H1 (cell line): ENCODE measurements at regions not wholly inside any gene's neighbourhood (a gene's known extent, or its start where the extent isn't known, plus 50 kb on each side); places are given as distances from the start of the nearest gene placed in this dataset.

Experiments used
- CTCF ChIA-PET: fragments of 300-600 bp; sonication (Branson Sonifier 250); formaldehyde crosslinking; loops from one replicate; lab custom pipeline; 2021; ENCODE audit not compliant: partially characterized antibody; lab: Charles Lee
- POLR2A ChIA-PET: fragments of 300-600 bp; sonication (Branson Sonifier 250); formaldehyde crosslinking; loops from one replicate; lab custom pipeline; 2021; ENCODE audit warnings: inconsistent platforms; ENCODE audit not compliant: partially characterized antibody; lab: Charles Lee
- DNase-seq, 2 experiments: peaks; one replicate each; pipeline versions ENCODE4 v3.0.0 to v3.0.0-alpha.2; 2010 to 2022; ENCODE audit warnings: low spot score in 2 of 2, low read depth in 1 of 2, mixed read lengths in 1 of 2
- FAIRE-seq: peaks from 2 replicates; lab custom pipeline; 2011; peaks lifted over from hg19 to GRCh38; lab: Jason Lieb, UNC
- H2AFZ ChIP-seq: 2 replicates; pipeline ENCODE4 v1.8.1; 2012; ENCODE audit warnings: low read length, inconsistent platforms
- H2AK5ac ChIP-seq: 2 replicates; pipeline ENCODE4 v1.6.1; 2013; ENCODE audit warnings: low read depth, low read length
- H2BK120ac ChIP-seq: replicated peaks from 2 replicates; pipeline ENCODE3; 2013; ENCODE audit warnings: low read depth, low read length, inconsistent platforms
- H2BK12ac ChIP-seq: 2 replicates; pipeline ENCODE4 v1.6.1; 2013; ENCODE audit warnings: low read depth, low read length
- H2BK15ac ChIP-seq: 2 replicates; pipeline ENCODE4 v1.6.1; 2013; ENCODE audit warnings: low read length
- H2BK20ac ChIP-seq: 2 replicates; pipeline ENCODE4 v1.6.1; 2013; ENCODE audit warnings: low read length
- H2BK5ac ChIP-seq: 2 replicates; pipeline ENCODE4 v1.6.1; 2013; ENCODE audit warnings: low read depth, low read length
- H3K14ac ChIP-seq: 2 replicates; pipeline ENCODE4 v1.6.1; 2013; ENCODE audit warnings: inconsistent platforms; ENCODE audit not compliant: insufficient read length
- H3K18ac ChIP-seq: 2 replicates; pipeline ENCODE4 v1.6.1; 2013; ENCODE audit warnings: low read length; ENCODE audit errors: extremely low read depth
- H3K23ac ChIP-seq: 2 replicates; pipeline ENCODE4 v1.6.1; 2013; ENCODE audit warnings: inconsistent platforms; ENCODE audit not compliant: insufficient read length
- H3K23me2 ChIP-seq: 2 replicates; pipeline ENCODE4 v1.6.1; 2013; ENCODE audit warnings: low read depth, low read length
- H3K27ac ChIP-seq: 2 replicates; pipeline ENCODE4 v1.6.1; 2011; ENCODE audit warnings: low read depth, low read length, inconsistent platforms
- H3K27me3 ChIP-seq, 4 experiments: replicated peaks in 1 of 4; 1 replicate in 1 of 4; 2 replicates in 3 of 4; pipeline versions ENCODE4 v1.6.1 to v1.8.1; 2011 to 2013; ENCODE audit warnings: low read length in 3 of 4, mild to moderate bottlenecking in 3 of 4, inconsistent platforms in 2 of 4, mixed read lengths in 2 of 4, moderate library complexity in 1 of 4; ENCODE audit not compliant: control insufficient read depth in 3 of 4, insufficient read depth in 3 of 4; ENCODE audit errors: extremely low read depth in 1 of 4
- H3K36me3 ChIP-seq, 4 experiments: 2 replicates each; pipeline versions ENCODE4 v1.6.1 to v1.8.1; 2011 to 2013; ENCODE audit warnings: mild to moderate bottlenecking in 4 of 4, low read length in 3 of 4, moderate library complexity in 2 of 4, control low read depth in 1 of 4, inconsistent platforms in 1 of 4; ENCODE audit not compliant: insufficient read depth in 4 of 4, control insufficient read depth in 2 of 4
- H3K4ac ChIP-seq: replicated peaks from 2 replicates; pipeline ENCODE3; 2013; ENCODE audit warnings: low read length, low read depth, mixed read lengths, inconsistent platforms; ENCODE audit not compliant: insufficient read length
- H3K4me1 ChIP-seq, 4 experiments: replicated peaks in 1 of 4; 1 replicate in 1 of 4; 2 replicates in 3 of 4; pipeline versions ENCODE4 v1.6.1 to v1.8.1; 2011 to 2013; ENCODE audit warnings: low read length in 3 of 4, inconsistent platforms in 2 of 4, mixed read lengths in 1 of 4; ENCODE audit not compliant: insufficient read depth in 4 of 4, control insufficient read depth in 3 of 4
- H3K4me2 ChIP-seq, 2 experiments: 2 replicates each; pipeline versions ENCODE4 v1.6.1 to v1.8.1; 2011 to 2013; ENCODE audit warnings: low read depth in 2 of 2, low read length in 2 of 2, control low read depth in 1 of 2, inconsistent platforms in 1 of 2, mild to moderate bottlenecking in 1 of 2; ENCODE audit not compliant: insufficient read depth in 1 of 2
- H3K4me3 ChIP-seq, 4 experiments: fragments of 200-600, 300-600 bp in 1 of 4; sonication (generic), shearing (Covaris generic), sonication (Bioruptor Twin) in 1 of 4; 2 replicates each; pipeline versions ENCODE4 v1.5.1 to v1.8.1; 2011 to 2016; ENCODE audit warnings: low read length in 4 of 4, low read depth in 3 of 4, control low read depth in 2 of 4, inconsistent platforms in 2 of 4, mild to moderate bottlenecking in 2 of 4, mixed read lengths in 1 of 4, moderate library complexity in 1 of 4; ENCODE audit not compliant: insufficient read depth in 2 of 4; ENCODE audit errors: extremely low read depth in 1 of 4
- H3K56ac ChIP-seq: replicated peaks from 2 replicates; pipeline ENCODE3; 2013; ENCODE audit warnings: low read depth, mild to moderate bottlenecking, mixed read lengths, low read length, inconsistent platforms; ENCODE audit not compliant: insufficient read length
- H3K79me1 ChIP-seq: 2 replicates; pipeline ENCODE4 v1.6.1; 2013; ENCODE audit warnings: low read depth, low read length, control low read depth
- H3K79me2 ChIP-seq, 2 experiments: 2 replicates each; pipeline versions ENCODE4 v1.6.1 to v1.8.1; 2012 to 2013; ENCODE audit warnings: low read length in 2 of 2, mild to moderate bottlenecking in 2 of 2, inconsistent platforms in 1 of 2; ENCODE audit not compliant: insufficient read depth in 2 of 2, control insufficient read depth in 1 of 2
- H3K9ac ChIP-seq, 4 experiments: replicated peaks in 1 of 4; 1 replicate in 1 of 4; 2 replicates in 3 of 4; pipeline versions ENCODE4 v1.6.1 to v1.8.1; 2011 to 2013; ENCODE audit warnings: low read depth in 3 of 4, low read length in 3 of 4, control low read depth in 2 of 4, mild to moderate bottlenecking in 2 of 4, moderate library complexity in 2 of 4, inconsistent platforms in 1 of 4; ENCODE audit errors: extremely low read depth in 1 of 4
- H3K9me3 ChIP-seq, 2 experiments: 2 replicates each; pipeline versions ENCODE4 v1.6.1 to v1.8.1; 2012 to 2013; ENCODE audit warnings: mild to moderate bottlenecking in 2 of 2, moderate library complexity in 2 of 2, control low read depth in 1 of 2, inconsistent platforms in 1 of 2, low read depth in 1 of 2, low read length in 1 of 2, mixed read lengths in 1 of 2; ENCODE audit not compliant: insufficient read depth in 2 of 2
- H4K20me1 ChIP-seq, 2 experiments: replicated peaks in 1 of 2; 2 replicates each; pipeline versions ENCODE3 to v1.8.1; 2011 to 2013; ENCODE audit warnings: inconsistent platforms in 2 of 2, low read length in 2 of 2, mild to moderate bottlenecking in 1 of 2; ENCODE audit not compliant: insufficient read depth in 2 of 2, control insufficient read depth in 1 of 2
- H4K5ac ChIP-seq: 2 replicates; pipeline ENCODE4 v1.6.1; 2013; ENCODE audit warnings: low read length, low read depth, mixed read lengths, inconsistent platforms; ENCODE audit not compliant: insufficient read length
- H4K8ac ChIP-seq: 2 replicates; pipeline ENCODE4 v1.8.0; 2013; ENCODE audit warnings: mild to moderate bottlenecking, moderate library complexity, low read length, inconsistent platforms; ENCODE audit not compliant: insufficient read depth; ENCODE audit errors: extremely low read depth
- H4K91ac ChIP-seq: replicated peaks from 2 replicates; pipeline ENCODE3; 2013; ENCODE audit warnings: low read length, mixed read lengths, inconsistent platforms; ENCODE audit not compliant: insufficient read length
- EGR1 ChIP-seq: IDR thresholded peaks from 2 replicates; pipeline ENCODE4 v1.6.1; 2011; ENCODE audit warnings: low read depth, low read length, borderline replicate concordance
- FOSL1 ChIP-seq: IDR thresholded peaks from 2 replicates; pipeline ENCODE4 v1.6.1; 2011; ENCODE audit warnings: mild to moderate bottlenecking, low read depth, low read length, moderate library complexity; ENCODE audit not compliant: insufficient read depth
- GABPA ChIP-seq: IDR thresholded peaks from 2 replicates; pipeline ENCODE4 v1.6.1; 2011; ENCODE audit warnings: mild to moderate bottlenecking, low read length, moderate library complexity, borderline replicate concordance; ENCODE audit not compliant: insufficient read depth
- HDAC6 ChIP-seq: IDR thresholded peaks from one replicate; pipeline ENCODE4 v1.7.1; 2012; ENCODE audit warnings: low read depth, mild to moderate bottlenecking, inconsistent platforms, low read length, moderate library complexity
- KDM4A ChIP-seq: IDR thresholded peaks from one replicate; pipeline ENCODE4 v1.7.1; 2012; ENCODE audit warnings: low read depth, mild to moderate bottlenecking, moderate library complexity, low read length, inconsistent platforms; ENCODE audit not compliant: severe bottlenecking
- POU5F1 ChIP-seq: IDR thresholded peaks from 2 replicates; pipeline ENCODE4 v1.6.1; 2011; ENCODE audit warnings: low read depth, mild to moderate bottlenecking, low read length, moderate library complexity
- RAD21 ChIP-seq, 2 experiments: IDR thresholded peaks in 1 of 2; conservative IDR thresholded peaks in 1 of 2; 2 replicates each; pipeline ENCODE4 v1.6.1; 2011; ENCODE audit warnings: low read depth in 2 of 2, low read length in 2 of 2, improper control_type of control experiment in 1 of 2, inconsistent platforms in 1 of 2, mild to moderate bottlenecking in 1 of 2, moderate library complexity in 1 of 2
- SP1 ChIP-seq: IDR thresholded peaks from 2 replicates; pipeline ENCODE4 v1.6.1; 2011; ENCODE audit warnings: low read depth, low read length
- WGBS, 2 experiments: shearing (Covaris generic) in 1 of 2; methylation state at CpG; one replicate each; pipeline versions ENCODE4 v1.1.6 to v1.1.7; 2013 to 2015; ENCODE audit warnings: low lambda C conversion rate in 2 of 2, mixed read lengths in 2 of 2, inconsistent platforms in 1 of 2, low coverage in 1 of 2, missing lambda C conversion rate in 1 of 2; ENCODE audit not compliant: insufficient replicate concordance in 2 of 2, insufficient coverage in 1 of 2, insufficient read length in 1 of 2; ENCODE audit errors: extremely low coverage in 1 of 2, missing lambda C conversion rate in 1 of 2; 5-methylcytosine and 5-hydroxymethylcytosine counted together
- TF ChIP-seq, protein P1 (sequence below): IDR thresholded peaks from 2 replicates; pipeline ENCODE4 v1.6.1; 2012; ENCODE audit warnings: inconsistent platforms
- TF ChIP-seq, protein P2 (sequence below): IDR thresholded peaks from 2 replicates; pipeline ENCODE4 v1.6.1; 2012; ENCODE audit warnings: low read length, inconsistent platforms

DNA sequence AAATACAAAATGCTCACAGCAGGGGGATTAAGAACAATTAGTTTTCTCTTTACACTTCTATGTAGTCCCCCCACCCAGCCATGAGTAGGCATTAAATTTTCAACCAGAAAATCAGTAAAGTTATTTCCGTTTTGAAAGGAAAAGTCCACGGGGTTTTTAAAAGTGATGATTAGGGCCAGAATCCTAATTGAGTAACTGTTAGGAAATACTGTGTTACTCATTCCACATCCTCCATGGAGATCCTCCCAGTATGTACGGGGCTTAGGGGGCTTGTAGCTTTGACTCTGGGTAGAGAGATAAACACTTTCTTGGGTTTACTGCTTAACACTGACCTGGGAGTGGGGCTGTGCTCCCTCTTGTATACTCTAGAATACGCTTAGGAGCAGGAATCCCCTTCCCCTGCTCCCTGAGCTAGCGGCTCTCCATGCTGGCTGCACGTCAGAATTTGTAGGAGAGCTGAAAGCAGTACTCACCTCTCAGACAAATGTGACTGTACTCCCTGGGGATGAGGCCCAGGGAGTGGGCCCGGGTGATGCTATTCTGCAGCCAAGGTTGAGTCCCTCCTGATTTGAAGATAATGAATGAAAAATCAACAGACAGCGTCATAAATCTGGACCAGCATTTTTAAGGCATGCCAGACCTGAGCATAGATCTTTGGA, 100.5 kb downstream of the SLC4A3 start:
- Histone ChIP-seq H3K4me1 (peaks cover 0 to 4% (median 1%) of the 10 kb centered on the region in 4 experiments; a peak in 2 of 7 replicates), H2AFZ (0 out of 2 replicates have a peak overlapping the region, but pooled peaks have one; percentile 8), H3K36me3 (no peaks in the 10 kb centered on the region), H3K18ac (no peak overlapping the region), H3K4me2 (no peak overlapping the region; a peak in 1 of 4 replicates), H3K27me3 (no peaks in the 10 kb centered on the region), H4K5ac (no peak overlapping the region), H2BK5ac (no peak overlapping the region), H4K91ac (no peak overlapping the region), H4K8ac (no peak overlapping the region), H2AK5ac (no peak overlapping the region), H2BK120ac (no peak overlapping the region), H3K27ac (no peak overlapping the region), H3K79me2 (no peaks in the 10 kb centered on the region), H3K23me2 (no peaks in the 10 kb centered on the region), H2BK15ac (no peak overlapping the region), H3K4me3 (no peak overlapping the region), H4K20me1 (no peaks in the 10 kb centered on the region), H3K79me1 (no peaks in the 10 kb centered on the region), H3K14ac (no peak overlapping the region), H3K4ac (no peak overlapping the region), H2BK20ac (no peak overlapping the region), H3K9ac (no peak overlapping the region), H3K9me3 (no peaks in the 10 kb centered on the region), H3K56ac (no peak overlapping the region), H2BK12ac (no peak overlapping the region), H3K23ac (no peak overlapping the region)
- DNase-seq (no peak), FAIRE-seq (no peak)
- ChIA-PET POLR2A (no interaction called here), CTCF (interaction anchor here (0.7 to 5.5 kb wide), 12 partner anchors 13 to 187 kb away, joined by 3 to 63 read pairs (median 3); no protein-coding TSS in a partner anchor)
- WGBS, 2 experiments, result 79% methylated on average over 8 of the region's 8 CpGs; no CpG with 5 or more reads in 1 of the 2 experiments
- TF ChIP-seq POU5F1 (no peak), FOSL1 (no peak), HDAC6 (no peak), SP1 (no peak), GABPA (no peak), EGR1 (no peak), KDM4A (no peak), RAD21 (IDR thresholded peaks at IDR 0.05 in 1 of 2, conservative IDR thresholded peaks at IDR 0.05 in 1 of 2; ENCODE audit: low read depth in 2 of 2, low read length in 2 of 2) (no peak)
- TF ChIP-seq, protein P1, sequence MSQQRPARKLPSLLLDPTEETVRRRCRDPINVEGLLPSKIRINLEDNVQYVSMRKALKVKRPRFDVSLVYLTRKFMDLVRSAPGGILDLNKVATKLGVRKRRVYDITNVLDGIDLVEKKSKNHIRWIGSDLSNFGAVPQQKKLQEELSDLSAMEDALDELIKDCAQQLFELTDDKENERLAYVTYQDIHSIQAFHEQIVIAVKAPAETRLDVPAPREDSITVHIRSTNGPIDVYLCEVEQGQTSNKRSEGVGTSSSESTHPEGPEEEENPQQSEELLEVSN, result no peak
- TF ChIP-seq, protein P2, sequence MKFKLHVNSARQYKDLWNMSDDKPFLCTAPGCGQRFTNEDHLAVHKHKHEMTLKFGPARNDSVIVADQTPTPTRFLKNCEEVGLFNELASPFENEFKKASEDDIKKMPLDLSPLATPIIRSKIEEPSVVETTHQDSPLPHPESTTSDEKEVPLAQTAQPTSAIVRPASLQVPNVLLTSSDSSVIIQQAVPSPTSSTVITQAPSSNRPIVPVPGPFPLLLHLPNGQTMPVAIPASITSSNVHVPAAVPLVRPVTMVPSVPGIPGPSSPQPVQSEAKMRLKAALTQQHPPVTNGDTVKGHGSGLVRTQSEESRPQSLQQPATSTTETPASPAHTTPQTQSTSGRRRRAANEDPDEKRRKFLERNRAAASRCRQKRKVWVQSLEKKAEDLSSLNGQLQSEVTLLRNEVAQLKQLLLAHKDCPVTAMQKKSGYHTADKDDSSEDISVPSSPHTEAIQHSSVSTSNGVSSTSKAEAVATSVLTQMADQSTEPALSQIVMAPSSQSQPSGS, result no peak
